ENCODE measurements at regions not wholly inside any gene's neighbourhood (a gene's known extent, or its start where the extent isn't known, plus 50 kb on each side); places are given as distances from the start of the nearest gene placed in this dataset.
"Not testable (repeated sequence)": the region's sequence is repeated elsewhere in the genome, so short reads cannot be mapped to it uniquely, and the experiment has no call there.

- no peak overlapping the region for H3K4me3 ChIP-seq (ENCODE audit: low read length)
- no peak for DNase-seq (ENCODE audit: low read depth)
- no peak for TF ChIP-seq CTCF (conservative IDR thresholded peaks at IDR 0.05; ENCODE audit: low read length)
Measured at GRCh38 chr20:6360766-6361165, 237.9 kb upstream of the FERMT1 start.

- DNase-seq (ENCODE audit: low read depth): no peak
- no peak for TF ChIP-seq CTCF (conservative IDR thresholded peaks at IDR 0.05; ENCODE audit: low read length)
- no peak overlapping the region for H3K4me3 ChIP-seq (ENCODE audit: low read length)
Measured at GRCh38 chr20:6355754-6356451, 233.1 kb upstream of the FERMT1 start.

GRCh38 chr20:6348908-6349307 is 226.1 kb upstream of the FERMT1 start:
- TF ChIP-seq CTCF (conservative IDR thresholded peaks at IDR 0.05; ENCODE audit: low read length): no peak
- no peak overlapping the region for H3K4me3 ChIP-seq (ENCODE audit: low read length)
- DNase-seq (ENCODE audit: low read depth): no peak

GRCh38 chr20:6347916-6348315 is 225.1 kb upstream of the FERMT1 start:
- no peak for DNase-seq (ENCODE audit: low read depth)
- no peak overlapping the region for H3K4me3 ChIP-seq (ENCODE audit: low read length)

GRCh38 chr20:6341491-6341890 is 218.7 kb upstream of the FERMT1 start:
- TF ChIP-seq CTCF (conservative IDR thresholded peaks at IDR 0.05; ENCODE audit: low read length): no peak
- DNase-seq (ENCODE audit: low read depth): no peak

More at GRCh38 chr20:6347916-6348315, 225.1 kb upstream of the FERMT1 start:
- TF ChIP-seq CTCF (conservative IDR thresholded peaks at IDR 0.05; ENCODE audit: low read length): no peak

GRCh38 chr20:6339176-6339575 is 216.3 kb upstream of the FERMT1 start:
- H3K4me3 ChIP-seq (ENCODE audit: low read length): no peak overlapping the region
- TF ChIP-seq CTCF (conservative IDR thresholded peaks at IDR 0.05; ENCODE audit: low read length): no peak
- no peak for DNase-seq (ENCODE audit: low read depth)

More at GRCh38 chr20:6341491-6341890, 218.7 kb upstream of the FERMT1 start:
- no peak overlapping the region for H3K4me3 ChIP-seq (ENCODE audit: low read length)

- no peak for DNase-seq (ENCODE audit: low read depth)
- no peak for TF ChIP-seq CTCF (conservative IDR thresholded peaks at IDR 0.05; ENCODE audit: low read length)
- no peak overlapping the region for H3K4me3 ChIP-seq (ENCODE audit: low read length)
Measured at GRCh38 chr20:6333110-6333509, 210.3 kb upstream of the FERMT1 start.

- H3K4me3 ChIP-seq (ENCODE audit: low read length); DNase-seq (ENCODE audit: low read depth): not testable (repeated sequence)
Measured at GRCh38 chr20:6321235-6321634, 198.4 kb upstream of the FERMT1 start.
